Peyer's patch (tissue), 4 donors: ENCODE measurements at regions not wholly inside any gene's neighbourhood (a gene's known extent, or its start where the extent isn't known, plus 50 kb on each side); places are given as distances from the start of the nearest gene placed in this dataset.

Source experiments
- CTCF ChIP-seq, 6 experiments: fragments of 450-650 bp in 4 of 6; fragments of 200-600 bp in 2 of 6; sonication (generic) in 1 of 6; IDR thresholded peaks; one replicate each; pipeline ENCODE4 v1.5.1; 2017 to 2019; ENCODE audit warnings: antibody characterized with exemption in 6 of 6, mild to moderate bottlenecking in 3 of 6, moderate library complexity in 1 of 6
- POLR2A ChIP-seq, 2 donors: fragments of 450-650 bp; IDR thresholded peaks; one replicate each; pipeline ENCODE4 v1.5.1; 2017; ENCODE audit warnings: antibody characterized with exemption in 2 of 2, mild to moderate bottlenecking in 2 of 2, moderate library complexity in 2 of 2

- TF ChIP-seq CTCF (IDR thresholded peaks at IDR 0.05): no peak
- no peak for TF ChIP-seq POLR2A (IDR thresholded peaks at IDR 0.05)
These were observed 541.4 kb upstream of the SMC2 start for GRCh38 chr9:103552712-103553111.
